Nephron (organoid): ENCODE measurements at regions not wholly inside any gene's neighbourhood (a gene's known extent, or its start where the extent isn't known, plus 50 kb on each side); places are given as distances from the start of the nearest gene placed in this dataset.

Source experiments
- H3K27ac Mint-ChIP-seq, 3 experiments: 2 replicates each; pipeline ENCODE4 v1.8.0; 2020; ENCODE audit warnings: mixed read lengths in 3 of 3, mild to moderate bottlenecking in 2 of 3, moderate library complexity in 1 of 3
- H3K27me3 Mint-ChIP-seq: 2 replicates; pipeline ENCODE4 v1.8.0; 2021; ENCODE audit warnings: low read depth, mild to moderate bottlenecking, moderate library complexity, mixed read lengths
- H3K36me3 Mint-ChIP-seq: 2 replicates; pipeline ENCODE4 v1.8.0; 2020; ENCODE audit warnings: low read depth, mixed read lengths
- H3K4me1 Mint-ChIP-seq: 2 replicates; pipeline ENCODE4 v1.8.0; 2020; ENCODE audit warnings: mixed read lengths
- H3K4me3 Mint-ChIP-seq, 3 experiments: 2 replicates each; pipeline ENCODE4 v1.8.0; 2020; ENCODE audit warnings: mild to moderate bottlenecking in 3 of 3, mixed read lengths in 3 of 3, moderate library complexity in 2 of 3
- H3K9me3 Mint-ChIP-seq: 2 replicates; pipeline ENCODE4 v1.8.0; 2020; ENCODE audit warnings: mixed read lengths
- CTCF ChIP-seq, 3 experiments: fragments of 200-600 bp; sonication (generic); IDR thresholded peaks; one replicate each; pipeline ENCODE4 v1.5.0; 2021; ENCODE audit warnings: antibody characterized with exemption in 3 of 3; ENCODE audit not compliant: unreplicated experiment in 3 of 3

GRCh38 chr3:118401887-118402286 is 632.8 kb downstream of the IGSF11 start:
- Mint-ChIP-seq H3K4me1 (no peaks in the 10 kb centered on the region), H3K27me3 (no peaks in the 10 kb centered on the region), H3K27ac (no peak overlapping the region), H3K9me3 (no peaks in the 10 kb centered on the region), H3K4me3 (no peak overlapping the region), H3K36me3 (no peaks in the 10 kb centered on the region)
- no peak for TF ChIP-seq CTCF (IDR thresholded peaks at IDR 0.05; ENCODE audit: unreplicated experiment in 3 of 3)

GRCh38 chr3:118402971-118403370 is 631.7 kb downstream of the IGSF11 start:
- no peak overlapping the region for H3K27ac Mint-ChIP-seq
- no peaks in the 10 kb centered on the region for H3K9me3 Mint-ChIP-seq
- no peaks in the 10 kb centered on the region for H3K36me3 Mint-ChIP-seq
- H3K27me3 Mint-ChIP-seq = no peaks in the 10 kb centered on the region
- H3K4me1 Mint-ChIP-seq = no peaks in the 10 kb centered on the region
- no peak overlapping the region for H3K4me3 Mint-ChIP-seq
- TF ChIP-seq CTCF (IDR thresholded peaks at IDR 0.05; ENCODE audit: unreplicated experiment in 3 of 3) = no peak

- TF ChIP-seq CTCF (IDR thresholded peaks at IDR 0.05; ENCODE audit: unreplicated experiment in 3 of 3) = no peak
- Mint-ChIP-seq H3K36me3 (no peaks in the 10 kb centered on the region), H3K27me3 (no peaks in the 10 kb centered on the region), H3K4me1 (no peaks in the 10 kb centered on the region), H3K9me3 (no peaks in the 10 kb centered on the region), H3K4me3 (no peak overlapping the region), H3K27ac (no peak overlapping the region)
Observed at GRCh38 chr3:118406562-118406961, 628.1 kb downstream of the IGSF11 start.

GRCh38 chr3:118408431-118408830 is 626.2 kb downstream of the IGSF11 start:
- Mint-ChIP-seq H3K9me3 (no peaks in the 10 kb centered on the region), H3K27me3 (peaks cover 3% of the 10 kb centered on the region), H3K4me1 (no peaks in the 10 kb centered on the region)

GRCh38 chr3:118412503-118412902 is 622.1 kb downstream of the IGSF11 start:
- Mint-ChIP-seq H3K4me1 (no peaks in the 10 kb centered on the region), H3K4me3 (no peak overlapping the region), H3K27me3 (peaks cover 3% of the 10 kb centered on the region), H3K27ac (no peak overlapping the region), H3K36me3 (no peaks in the 10 kb centered on the region), H3K9me3 (peaks cover 11% of the 10 kb centered on the region)
- no peak for TF ChIP-seq CTCF (IDR thresholded peaks at IDR 0.05; ENCODE audit: unreplicated experiment in 3 of 3)

More at GRCh38 chr3:118408431-118408830, 626.2 kb downstream of the IGSF11 start:
- H3K4me3 Mint-ChIP-seq = no peak overlapping the region
- no peaks in the 10 kb centered on the region for H3K36me3 Mint-ChIP-seq
- no peak overlapping the region for H3K27ac Mint-ChIP-seq
- TF ChIP-seq CTCF (IDR thresholded peaks at IDR 0.05; ENCODE audit: unreplicated experiment in 3 of 3) = no peak

GRCh38 chr3:118425272-118425837 is 609.3 kb downstream of the IGSF11 start:
- TF ChIP-seq CTCF (IDR thresholded peaks at IDR 0.05; ENCODE audit: unreplicated experiment in 3 of 3) = no peak
- Mint-ChIP-seq H3K27ac (no peak overlapping the region), H3K4me1 (no peaks in the 10 kb centered on the region), H3K27me3 (no peaks in the 10 kb centered on the region), H3K36me3 (no peaks in the 10 kb centered on the region), H3K9me3 (no peaks in the 10 kb centered on the region), H3K4me3 (no peak overlapping the region)
